IMR-90 (cell line): ENCODE measurements at regions not wholly inside any gene's neighbourhood (a gene's known extent, or its start where the extent isn't known, plus 50 kb on each side); places are given as distances from the start of the nearest gene placed in this dataset.

Experiments
- ATAC-seq: fragments of 200-7000 bp; cut with Tn5 transposase; 2 replicates; pipeline ENCODE4 v1.9.1; 2020; ENCODE audit warnings: low read depth, mild to moderate bottlenecking, moderate library complexity
- BruUV-seq: library from RNA; stranded (reverse); fragments of 400-500 nt; replicated peaks from 2 replicates; lab custom pipeline; 2021; lab: Mats Ljungman, UMichigan
- CTCF ChIA-PET: fragments of 300-600 bp; formaldehyde crosslinking; extraction: SDS; loops from one replicate; lab custom pipeline; 2021; ENCODE audit warnings: antibody characterized with exemption; lab: Yijun Ruan, JAX
- POLR2A ChIA-PET: fragments of 300-600 bp; sonication (Branson Sonifier 250); formaldehyde crosslinking; loops from one replicate; lab custom pipeline; 2022; ENCODE audit warnings: antibody characterized with exemption; ENCODE audit not compliant: unreplicated experiment; lab: Charles Lee
- DNase-seq: peaks from one replicate; pipeline ENCODE4 v3.0.0; 2013
- H2AFZ ChIP-seq: replicated peaks from 2 replicates; pipeline ENCODE3; 2013; ENCODE audit warnings: low read length, mild to moderate bottlenecking; ENCODE audit not compliant: poor library complexity
- H2AK5ac ChIP-seq: 2 replicates; pipeline ENCODE4 v1.6.1; 2013; ENCODE audit warnings: low read depth, low read length, inconsistent platforms
- H2AK9ac ChIP-seq: replicated peaks from 2 replicates; pipeline ENCODE3; 2013; ENCODE audit warnings: mild to moderate bottlenecking, low read depth, low read length, moderate library complexity; ENCODE audit not compliant: poor library complexity
- H2BK120ac ChIP-seq: 2 replicates; pipeline ENCODE4 v1.6.1; 2013; ENCODE audit warnings: low read depth, low read length, inconsistent platforms
- H2BK15ac ChIP-seq: 3 replicates; pipeline ENCODE4 v1.6.1; 2013; ENCODE audit warnings: low read depth, low read length, inconsistent platforms
- H2BK20ac ChIP-seq: 2 replicates; pipeline ENCODE4 v1.6.1; 2013; ENCODE audit warnings: low read depth, mild to moderate bottlenecking, inconsistent platforms, low read length, moderate library complexity
- H2BK5ac ChIP-seq: 2 replicates; pipeline ENCODE4 v1.6.1; 2013; ENCODE audit warnings: mild to moderate bottlenecking, low read depth, low read length, inconsistent platforms; ENCODE audit not compliant: poor library complexity, severe bottlenecking
- H3K14ac ChIP-seq: replicated peaks from 2 replicates; pipeline ENCODE4 v1.6.1; 2013; ENCODE audit warnings: low read depth, low read length, inconsistent platforms
- H3K18ac ChIP-seq: 2 replicates; pipeline ENCODE4 v1.6.1; 2013; ENCODE audit warnings: low read depth, low read length, control low read depth
- H3K23ac ChIP-seq: 2 replicates; pipeline ENCODE4 v1.6.1; 2013; ENCODE audit warnings: low read depth, low read length, inconsistent platforms
- H3K27ac ChIP-seq: 2 replicates; pipeline ENCODE4 v1.5.1; 2013; ENCODE audit warnings: mild to moderate bottlenecking, control low read depth, low read length; ENCODE audit not compliant: insufficient read depth
- H3K27me3 ChIP-seq: 2 replicates; pipeline ENCODE4 v1.6.1; 2013; ENCODE audit warnings: low read length; ENCODE audit not compliant: control insufficient read depth, insufficient read depth
- H3K36me3 ChIP-seq: 2 replicates; pipeline ENCODE4 v1.6.1; 2013; ENCODE audit warnings: low read length, mixed read lengths; ENCODE audit not compliant: control insufficient read depth, insufficient read depth
- H3K4ac ChIP-seq: 2 replicates; pipeline ENCODE4 v1.6.1; 2013; ENCODE audit warnings: low read depth, low read length, inconsistent platforms
- H3K4me1 ChIP-seq: 2 replicates; pipeline ENCODE4 v1.6.1; 2013; ENCODE audit warnings: low read length, mixed read lengths; ENCODE audit not compliant: control insufficient read depth, insufficient read depth
- H3K4me2 ChIP-seq: 2 replicates; pipeline ENCODE4 v1.6.1; 2013; ENCODE audit warnings: low read depth, mild to moderate bottlenecking, control low read depth, low read length, moderate library complexity
- H3K4me3 ChIP-seq: 2 replicates; pipeline ENCODE4 v1.5.1; 2013; ENCODE audit warnings: low read depth, mild to moderate bottlenecking, control low read depth, low read length, moderate library complexity; ENCODE audit not compliant: insufficient read depth
- H3K56ac ChIP-seq: 2 replicates; pipeline ENCODE4 v1.6.1; 2013; ENCODE audit warnings: low read length, inconsistent platforms; ENCODE audit not compliant: insufficient read depth; ENCODE audit errors: extremely low read depth
- H3K79me1 ChIP-seq, 2 experiments: 2 replicates each; pipeline ENCODE4 v1.6.1; 2013; ENCODE audit warnings: low read length in 2 of 2, inconsistent platforms in 1 of 2, low read depth in 1 of 2
- H3K9ac ChIP-seq: 2 replicates; pipeline ENCODE4 v1.6.1; 2013; ENCODE audit warnings: low read depth, low read length, control low read depth
- H3K9me1 ChIP-seq: 2 replicates; pipeline ENCODE4 v1.6.1; 2013; ENCODE audit warnings: low read length, inconsistent platforms; ENCODE audit not compliant: insufficient read depth
- H3K9me3 ChIP-seq: 2 replicates; pipeline ENCODE4 v1.6.1; 2013; ENCODE audit warnings: low read length; ENCODE audit not compliant: control insufficient read depth, insufficient read depth
- H4K20me1 ChIP-seq: 2 replicates; pipeline ENCODE4 v1.6.1; 2013; ENCODE audit warnings: low read length, inconsistent platforms; ENCODE audit not compliant: insufficient read depth
- H4K5ac ChIP-seq: 2 replicates; pipeline ENCODE4 v1.6.1; 2013; ENCODE audit warnings: mild to moderate bottlenecking, low read depth, low read length, control low read depth
- H4K8ac ChIP-seq, 2 experiments: 2 replicates each; pipeline ENCODE4 v1.6.1; 2013; ENCODE audit warnings: low read depth in 2 of 2, low read length in 2 of 2, control low read depth in 1 of 2, inconsistent platforms in 1 of 2
- H4K91ac ChIP-seq: 2 replicates; pipeline ENCODE4 v1.6.1; 2013; ENCODE audit warnings: low read depth, low read length, inconsistent platforms; ENCODE audit not compliant: insufficient read depth
- ELK1 ChIP-seq: fragments of 150-350 bp; IDR thresholded peaks from 2 replicates; pipeline ENCODE4 v1.6.1; 2016; ENCODE audit warnings: low read depth, mild to moderate bottlenecking, low read length, moderate library complexity, borderline replicate concordance
- FOS ChIP-seq: fragments of 150-350 bp; IDR thresholded peaks from 2 replicates; pipeline ENCODE4 v1.6.1; 2016; ENCODE audit warnings: low read depth, low read length
- MAZ ChIP-seq: IDR thresholded peaks from 2 replicates; pipeline ENCODE4 v1.6.1; 2012; ENCODE audit warnings: low read depth, mild to moderate bottlenecking, low read length, improper control_type of control experiment, moderate library complexity, borderline replicate concordance
- POLR2A ChIP-seq: IDR thresholded peaks from 2 replicates; pipeline ENCODE4 v1.6.1; 2012; ENCODE audit warnings: mild to moderate bottlenecking, low read depth, low read length
- RCOR1 ChIP-seq: IDR thresholded peaks from 2 replicates; pipeline ENCODE4 v1.6.1; 2012; ENCODE audit warnings: mild to moderate bottlenecking, low read length, improper control_type of control experiment; ENCODE audit not compliant: insufficient replicate concordance
- SMC3 ChIP-seq: fragments of 150-350 bp; IDR thresholded peaks from 2 replicates; pipeline ENCODE4 v1.6.1; 2016; ENCODE audit warnings: low read depth, mild to moderate bottlenecking, antibody characterized with exemption, low read length, moderate library complexity
- WGBS, 2 experiments: methylation state at CpG; one replicate each; pipeline versions ENCODE4 v1.1.5 to v1.1.7; 2013; ENCODE audit warnings: missing lambda C conversion rate in 2 of 2; ENCODE audit not compliant: insufficient read length in 1 of 2; ENCODE audit errors: extremely low coverage in 2 of 2; 5-methylcytosine and 5-hydroxymethylcytosine counted together
- dilution Hi-C: fragments of 300-500 bp; cut with HindIII; formaldehyde crosslinking; loops from one replicate; pipeline ENCODE4 v1.14.3; 2018; ENCODE audit warnings: low sequenced_read_pairs; ENCODE audit not compliant: unreplicated experiment
- in situ Hi-C: fragments of 300-500 bp; cut with MboI; formaldehyde crosslinking; loops from 3 replicates; pipeline ENCODE4 v1.14.3; 2019; ENCODE audit warnings: low sequenced_read_pairs, inconsistent platforms, mixed read lengths
- intact Hi-C: fragments of 100-400 bp; cut with micrococcal nuclease; formaldehyde crosslinking; loops from 2 replicates; pipeline ENCODE4 v1.10.0; 2022

- Histone ChIP-seq H2AK5ac (no peak overlapping the region), H4K91ac (no peak overlapping the region), H3K9me3 (no peaks in the 10 kb centered on the region), H3K4me1 (no peaks in the 10 kb centered on the region), H2BK5ac (no peak overlapping the region), H3K56ac (no peak overlapping the region), H3K27me3 (no peaks in the 10 kb centered on the region), H2BK15ac (no peak overlapping the region), H3K14ac (no peak overlapping the region), H3K18ac (no peak overlapping the region), H3K79me1 (no peaks in the 10 kb centered on the region), H2BK20ac (no peak overlapping the region), H3K4ac (no peak overlapping the region), H3K23ac (no peak overlapping the region), H3K27ac (no peak overlapping the region), H2AFZ (no peak overlapping the region), H3K9me1 (no peaks in the 10 kb centered on the region), H3K9ac (no peak overlapping the region), H4K5ac (no peak overlapping the region), H3K4me3 (no peak overlapping the region), H2BK120ac (no peak overlapping the region), H3K4me2 (no peak overlapping the region), H4K8ac (no peak overlapping the region), H2AK9ac (no peak overlapping the region), H4K20me1 (no peaks in the 10 kb centered on the region), H3K36me3 (no peaks in the 10 kb centered on the region)
- ChIA-PET CTCF (no interaction called here), POLR2A (no interaction called here)
- DNase-seq (no peak), ATAC-seq (no peak)
- BruUV-seq: no TSS peak
- TF ChIP-seq RCOR1 (no peak), SMC3 (no peak), ELK1 (no peak), FOS (no peak), MAZ (no peak), POLR2A (no peak)
- intact Hi-C loops: no loop called here
- in situ Hi-C loops: loop anchor here (25.0 kb wide), 1 partner anchor 113 kb away; no protein-coding TSS in a partner anchor
- 70% methylated on average over 2 of the region's 4 CpGs; no CpG with 5 or more reads in 1 of the 2 experiments for WGBS, 2 experiments
- dilution Hi-C loops: no loop called here
Observed at GRCh38 chr3:144424606-144425005, 453.0 kb downstream of the DIPK2A start.
